Sigmoid colon (tissue), 4 donors: ENCODE measurements at regions not wholly inside any gene's neighbourhood (a gene's known extent, or its start where the extent isn't known, plus 50 kb on each side); places are given as distances from the start of the nearest gene placed in this dataset.

Source experiments
- EP300 ChIP-seq, 4 donors: sonication (generic); formaldehyde crosslinking; IDR thresholded peaks; one replicate each; pipeline ENCODE4 v1.6.1; 2017; ENCODE audit warnings: antibody characterized with exemption in 4 of 4
- POLR2A ChIP-seq, 2 donors: fragments of 450-650 bp; IDR thresholded peaks; one replicate each; pipeline ENCODE4 v1.6.1; 2016; ENCODE audit warnings: antibody characterized with exemption in 2 of 2, mild to moderate bottlenecking in 2 of 2, moderate library complexity in 2 of 2
- TF ChIP-seq, protein P1 (sequence below), 4 experiments: fragments of 450-650 bp in 3 of 4; fragments of 200-600 bp in 1 of 4; IDR thresholded peaks; one replicate each; pipeline ENCODE4 v1.5.1; 2016 to 2019; ENCODE audit warnings: antibody characterized with exemption in 4 of 4, mild to moderate bottlenecking in 3 of 4, moderate library complexity in 2 of 4

DNA sequence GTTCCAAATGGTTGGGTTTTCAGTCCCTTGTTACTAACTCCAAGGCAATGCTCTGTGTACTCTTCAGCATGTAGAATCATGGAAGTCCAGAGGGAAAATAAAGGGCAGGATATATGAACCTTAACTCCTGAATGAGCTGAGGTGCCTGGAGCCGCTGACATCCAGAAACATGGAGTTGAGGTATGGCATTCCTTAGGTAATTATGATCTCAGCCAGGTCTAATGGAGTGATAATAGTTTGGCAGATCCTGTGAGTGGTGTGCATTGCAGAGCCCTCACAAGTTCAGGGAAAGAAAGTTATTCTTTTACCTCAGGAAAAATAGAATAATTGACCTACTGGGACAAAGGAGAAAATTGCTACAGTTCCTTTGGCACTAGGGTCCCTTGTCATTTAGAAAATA, 369.1 kb downstream of the ZNF608 start:
- TF ChIP-seq POLR2A (IDR thresholded peaks at IDR 0.05) (no peak), EP300 (IDR thresholded peaks at IDR 0.05) (no peak)
- TF ChIP-seq, protein P1, sequence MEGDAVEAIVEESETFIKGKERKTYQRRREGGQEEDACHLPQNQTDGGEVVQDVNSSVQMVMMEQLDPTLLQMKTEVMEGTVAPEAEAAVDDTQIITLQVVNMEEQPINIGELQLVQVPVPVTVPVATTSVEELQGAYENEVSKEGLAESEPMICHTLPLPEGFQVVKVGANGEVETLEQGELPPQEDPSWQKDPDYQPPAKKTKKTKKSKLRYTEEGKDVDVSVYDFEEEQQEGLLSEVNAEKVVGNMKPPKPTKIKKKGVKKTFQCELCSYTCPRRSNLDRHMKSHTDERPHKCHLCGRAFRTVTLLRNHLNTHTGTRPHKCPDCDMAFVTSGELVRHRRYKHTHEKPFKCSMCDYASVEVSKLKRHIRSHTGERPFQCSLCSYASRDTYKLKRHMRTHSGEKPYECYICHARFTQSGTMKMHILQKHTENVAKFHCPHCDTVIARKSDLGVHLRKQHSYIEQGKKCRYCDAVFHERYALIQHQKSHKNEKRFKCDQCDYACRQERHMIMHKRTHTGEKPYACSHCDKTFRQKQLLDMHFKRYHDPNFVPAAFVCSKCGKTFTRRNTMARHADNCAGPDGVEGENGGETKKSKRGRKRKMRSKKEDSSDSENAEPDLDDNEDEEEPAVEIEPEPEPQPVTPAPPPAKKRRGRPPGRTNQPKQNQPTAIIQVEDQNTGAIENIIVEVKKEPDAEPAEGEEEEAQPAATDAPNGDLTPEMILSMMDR (IDR thresholded peaks at IDR 0.05): no peak
